ENCODE measurements at regions not wholly inside any gene's neighbourhood (a gene's known extent, or its start where the extent isn't known, plus 50 kb on each side); places are given as distances from the start of the nearest gene placed in this dataset.

DNA sequence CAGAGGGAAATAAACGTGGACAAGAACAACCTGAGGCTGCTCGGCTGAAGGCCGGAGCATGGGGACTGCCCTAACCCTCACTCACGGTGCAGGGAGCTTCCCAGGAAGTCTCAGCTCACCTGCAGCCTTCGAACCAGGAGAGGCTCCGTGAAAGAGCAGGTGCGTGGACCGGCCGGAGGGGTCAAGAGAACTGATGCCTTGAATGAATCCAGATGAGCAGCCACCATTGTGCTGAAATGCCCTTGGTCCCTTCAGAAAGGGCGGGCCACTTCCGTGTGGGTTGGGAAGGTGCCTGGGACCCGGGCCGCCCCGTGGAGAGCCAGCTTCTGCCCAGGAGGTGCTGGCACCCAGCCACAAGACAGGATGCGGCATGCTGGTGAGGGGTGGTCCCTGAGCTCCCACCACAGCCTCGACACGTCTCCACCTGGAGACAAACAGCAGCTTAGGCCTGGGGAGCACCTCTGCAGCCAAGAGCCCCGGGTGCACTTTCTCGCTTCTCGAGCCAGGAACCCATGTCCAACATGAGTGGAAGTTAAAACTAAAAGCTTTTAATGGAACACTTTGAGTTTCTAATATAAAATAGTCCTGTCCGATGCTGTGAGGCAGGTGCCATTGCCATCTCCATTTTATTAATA, 83.5 kb downstream of the TTLL2 start:
- TF ChIP-seq, protein P1, sequence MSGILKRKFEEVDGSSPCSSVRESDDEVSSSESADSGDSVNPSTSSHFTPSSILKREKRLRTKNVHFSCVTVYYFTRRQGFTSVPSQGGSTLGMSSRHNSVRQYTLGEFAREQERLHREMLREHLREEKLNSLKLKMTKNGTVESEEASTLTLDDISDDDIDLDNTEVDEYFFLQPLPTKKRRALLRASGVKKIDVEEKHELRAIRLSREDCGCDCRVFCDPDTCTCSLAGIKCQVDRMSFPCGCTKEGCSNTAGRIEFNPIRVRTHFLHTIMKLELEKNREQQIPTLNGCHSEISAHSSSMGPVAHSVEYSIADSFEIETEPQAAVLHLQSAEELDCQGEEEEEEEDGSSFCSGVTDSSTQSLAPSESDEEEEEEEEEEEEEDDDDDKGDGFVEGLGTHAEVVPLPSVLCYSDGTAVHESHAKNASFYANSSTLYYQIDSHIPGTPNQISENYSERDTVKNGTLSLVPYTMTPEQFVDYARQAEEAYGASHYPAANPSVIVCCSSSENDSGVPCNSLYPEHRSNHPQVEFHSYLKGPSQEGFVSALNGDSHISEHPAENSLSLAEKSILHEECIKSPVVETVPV (CRISPR knock-in tag; IDR thresholded peaks at IDR 0.05): no peak
- TF ChIP-seq, protein P2, sequence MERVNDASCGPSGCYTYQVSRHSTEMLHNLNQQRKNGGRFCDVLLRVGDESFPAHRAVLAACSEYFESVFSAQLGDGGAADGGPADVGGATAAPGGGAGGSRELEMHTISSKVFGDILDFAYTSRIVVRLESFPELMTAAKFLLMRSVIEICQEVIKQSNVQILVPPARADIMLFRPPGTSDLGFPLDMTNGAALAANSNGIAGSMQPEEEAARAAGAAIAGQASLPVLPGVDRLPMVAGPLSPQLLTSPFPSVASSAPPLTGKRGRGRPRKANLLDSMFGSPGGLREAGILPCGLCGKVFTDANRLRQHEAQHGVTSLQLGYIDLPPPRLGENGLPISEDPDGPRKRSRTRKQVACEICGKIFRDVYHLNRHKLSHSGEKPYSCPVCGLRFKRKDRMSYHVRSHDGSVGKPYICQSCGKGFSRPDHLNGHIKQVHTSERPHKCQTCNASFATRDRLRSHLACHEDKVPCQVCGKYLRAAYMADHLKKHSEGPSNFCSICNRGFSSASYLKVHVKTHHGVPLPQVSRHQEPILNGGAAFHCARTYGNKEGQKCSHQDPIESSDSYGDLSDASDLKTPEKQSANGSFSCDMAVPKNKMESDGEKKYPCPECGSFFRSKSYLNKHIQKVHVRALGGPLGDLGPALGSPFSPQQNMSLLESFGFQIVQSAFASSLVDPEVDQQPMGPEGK (CRISPR knock-in tag; IDR thresholded peaks at IDR 0.05; ENCODE audit: borderline replicate concordance): no peak
- TF ChIP-seq, protein P3, sequence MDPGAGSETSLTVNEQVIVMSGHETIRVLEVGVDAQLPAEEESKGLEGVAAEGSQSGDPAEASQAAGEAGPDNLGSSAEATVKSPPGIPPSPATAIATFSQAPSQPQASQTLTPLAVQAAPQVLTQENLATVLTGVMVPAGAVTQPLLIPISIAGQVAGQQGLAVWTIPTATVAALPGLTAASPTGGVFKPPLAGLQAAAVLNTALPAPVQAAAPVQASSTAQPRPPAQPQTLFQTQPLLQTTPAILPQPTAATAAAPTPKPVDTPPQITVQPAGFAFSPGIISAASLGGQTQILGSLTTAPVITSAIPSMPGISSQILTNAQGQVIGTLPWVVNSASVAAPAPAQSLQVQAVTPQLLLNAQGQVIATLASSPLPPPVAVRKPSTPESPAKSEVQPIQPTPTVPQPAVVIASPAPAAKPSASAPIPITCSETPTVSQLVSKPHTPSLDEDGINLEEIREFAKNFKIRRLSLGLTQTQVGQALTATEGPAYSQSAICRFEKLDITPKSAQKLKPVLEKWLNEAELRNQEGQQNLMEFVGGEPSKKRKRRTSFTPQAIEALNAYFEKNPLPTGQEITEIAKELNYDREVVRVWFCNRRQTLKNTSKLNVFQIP (CRISPR knock-in tag; IDR thresholded peaks at IDR 0.05; ENCODE audit: borderline replicate concordance, low read depth): no peak
- TF ChIP-seq TCF4 (CRISPR knock-in tag; IDR thresholded peaks at IDR 0.05; ENCODE audit: borderline replicate concordance) (no peak), CSDC2 (CRISPR knock-in tag; IDR thresholded peaks at IDR 0.05) (no peak), ISL1 (CRISPR knock-in tag; IDR thresholded peaks at IDR 0.05) (no peak), TOX (CRISPR knock-in tag; IDR thresholded peaks at IDR 0.05; ENCODE audit: borderline replicate concordance) (no peak), ZFP3 (CRISPR knock-in tag; IDR thresholded peaks at IDR 0.05) (no peak), SNAI2 (CRISPR knock-in tag; IDR thresholded peaks at IDR 0.05) (no peak)

Data from SK-N-SH treated with all-trans-retinoic acid at 6 μM for 48 hours (cell line).